ENCODE measurements at regions not wholly inside any gene's neighbourhood (a gene's known extent, or its start where the extent isn't known, plus 50 kb on each side); places are given as distances from the start of the nearest gene placed in this dataset.

DNA sequence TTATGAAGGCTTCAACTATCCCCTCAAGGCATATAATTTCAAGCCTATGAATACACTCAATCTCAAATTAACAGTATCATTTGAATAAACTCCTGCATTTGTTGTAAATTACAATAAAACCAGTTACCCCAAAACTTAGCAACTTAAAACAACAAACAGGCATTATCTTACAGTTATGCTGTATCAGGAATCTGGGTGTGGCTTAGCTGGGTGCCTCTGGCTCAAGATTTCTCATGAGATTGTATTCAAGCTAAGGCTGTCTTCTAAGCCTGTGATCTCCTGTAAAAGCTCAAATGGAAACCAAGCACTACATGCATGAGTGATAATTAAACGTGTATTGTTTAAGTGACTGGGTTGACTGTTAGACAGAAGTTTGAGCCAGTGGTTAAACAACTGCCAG, 341.0 kb upstream of the PHF14 start:
- Histone ChIP-seq H3K27me3 (no peaks in the 10 kb centered on the region), H3K27ac (no peak overlapping the region), H3K36me3 (no peaks in the 10 kb centered on the region), H3K9me3 (peaks cover 0 to 6% (median 0%) of the 10 kb centered on the region in 4 donors), H3K4me1 (no peaks in the 10 kb centered on the region), H3K4me3 (no peak overlapping the region)
- DNase-seq: no peak
- WGBS, 2 donors: 33 to 39% methylated on average over 1 of the region's 1 CpG
- no peak for TF ChIP-seq EP300 (IDR thresholded peaks at IDR 0.05)
- no peak for TF ChIP-seq POLR2AphosphoS5 (IDR thresholded peaks at IDR 0.05)
- TF ChIP-seq POLR2A (IDR thresholded peaks at IDR 0.05): no peak
- intact Hi-C loops (cut with DNase I): no loop called here

DNA sequence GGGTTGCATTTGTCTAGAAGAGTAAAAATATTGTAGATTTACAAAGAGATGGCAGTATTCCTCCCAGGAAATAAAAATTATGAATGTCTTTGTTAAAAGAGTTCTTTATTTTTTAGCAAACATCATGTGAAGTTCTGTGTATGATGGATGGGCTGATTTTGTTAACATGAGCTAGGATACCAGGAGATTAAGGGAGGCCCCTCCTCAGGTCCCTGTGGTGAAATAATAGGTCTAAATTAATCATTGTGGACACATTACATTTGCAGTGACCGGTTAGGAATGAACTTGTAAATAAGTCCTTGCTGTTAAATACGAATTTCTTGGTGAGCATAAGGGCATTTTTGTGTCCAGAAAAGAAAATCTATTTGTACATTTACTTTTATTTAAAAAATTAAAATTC, 339.4 kb upstream of the PHF14 start:
- TF ChIP-seq POLR2AphosphoS5 (IDR thresholded peaks at IDR 0.05): no peak
- TF ChIP-seq POLR2A (IDR thresholded peaks at IDR 0.05): no peak
- TF ChIP-seq, protein P1, sequence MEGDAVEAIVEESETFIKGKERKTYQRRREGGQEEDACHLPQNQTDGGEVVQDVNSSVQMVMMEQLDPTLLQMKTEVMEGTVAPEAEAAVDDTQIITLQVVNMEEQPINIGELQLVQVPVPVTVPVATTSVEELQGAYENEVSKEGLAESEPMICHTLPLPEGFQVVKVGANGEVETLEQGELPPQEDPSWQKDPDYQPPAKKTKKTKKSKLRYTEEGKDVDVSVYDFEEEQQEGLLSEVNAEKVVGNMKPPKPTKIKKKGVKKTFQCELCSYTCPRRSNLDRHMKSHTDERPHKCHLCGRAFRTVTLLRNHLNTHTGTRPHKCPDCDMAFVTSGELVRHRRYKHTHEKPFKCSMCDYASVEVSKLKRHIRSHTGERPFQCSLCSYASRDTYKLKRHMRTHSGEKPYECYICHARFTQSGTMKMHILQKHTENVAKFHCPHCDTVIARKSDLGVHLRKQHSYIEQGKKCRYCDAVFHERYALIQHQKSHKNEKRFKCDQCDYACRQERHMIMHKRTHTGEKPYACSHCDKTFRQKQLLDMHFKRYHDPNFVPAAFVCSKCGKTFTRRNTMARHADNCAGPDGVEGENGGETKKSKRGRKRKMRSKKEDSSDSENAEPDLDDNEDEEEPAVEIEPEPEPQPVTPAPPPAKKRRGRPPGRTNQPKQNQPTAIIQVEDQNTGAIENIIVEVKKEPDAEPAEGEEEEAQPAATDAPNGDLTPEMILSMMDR (IDR thresholded peaks at IDR 0.05): no peak
- no peak for TF ChIP-seq EP300 (IDR thresholded peaks at IDR 0.05)
- Histone ChIP-seq H3K4me1 (no peaks in the 10 kb centered on the region), H3K9me3 (peaks cover 0 to 6% (median 0%) of the 10 kb centered on the region in 4 donors), H3K36me3 (no peaks in the 10 kb centered on the region), H3K4me3 (no peak overlapping the region), H3K27me3 (no peaks in the 10 kb centered on the region), H3K27ac (no peak overlapping the region)
- DNase-seq: no peak
- intact Hi-C loops (cut with DNase I): no loop called here
- WGBS, 2 donors: 62 to 68% methylated on average over 2 of the region's 2 CpGs

DNA sequence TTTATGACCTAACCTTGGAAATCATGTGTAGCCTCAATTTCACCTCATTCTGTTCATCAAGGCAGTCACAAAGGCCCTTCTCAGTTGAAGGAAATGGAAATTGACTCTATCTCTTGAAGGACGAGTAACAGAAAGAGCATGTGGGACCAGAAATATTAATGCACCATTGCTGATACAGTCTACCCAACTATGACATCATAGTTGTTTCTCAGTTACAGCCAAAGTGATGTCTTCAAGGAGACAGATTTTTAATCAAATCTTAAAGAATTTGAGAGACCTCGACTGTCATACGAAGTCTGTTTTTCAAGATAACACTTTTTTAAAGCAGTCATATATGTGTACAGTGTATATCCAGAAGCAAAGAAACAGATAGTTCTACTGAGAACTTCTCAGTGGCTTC, 335.7 kb upstream of the PHF14 start:
- TF ChIP-seq POLR2AphosphoS5 (IDR thresholded peaks at IDR 0.05) (no peak), EP300 (IDR thresholded peaks at IDR 0.05) (no peak), POLR2A (IDR thresholded peaks at IDR 0.05) (no peak)
- TF ChIP-seq, protein P1 (IDR thresholded peaks at IDR 0.05): no peak
- intact Hi-C loops (cut with DNase I): no loop called here
- H3K27me3 ChIP-seq: no peaks in the 10 kb centered on the region
- no peaks in the 10 kb centered on the region for H3K9me3 ChIP-seq
- 77 to 88% methylated on average over 3 of the region's 3 CpGs for WGBS, 2 donors
- no peaks in the 10 kb centered on the region for H3K4me1 ChIP-seq
- H3K4me3 ChIP-seq: no peak overlapping the region
- no peak for DNase-seq
- no peak overlapping the region for H3K27ac ChIP-seq
- no peaks in the 10 kb centered on the region for H3K36me3 ChIP-seq

DNA sequence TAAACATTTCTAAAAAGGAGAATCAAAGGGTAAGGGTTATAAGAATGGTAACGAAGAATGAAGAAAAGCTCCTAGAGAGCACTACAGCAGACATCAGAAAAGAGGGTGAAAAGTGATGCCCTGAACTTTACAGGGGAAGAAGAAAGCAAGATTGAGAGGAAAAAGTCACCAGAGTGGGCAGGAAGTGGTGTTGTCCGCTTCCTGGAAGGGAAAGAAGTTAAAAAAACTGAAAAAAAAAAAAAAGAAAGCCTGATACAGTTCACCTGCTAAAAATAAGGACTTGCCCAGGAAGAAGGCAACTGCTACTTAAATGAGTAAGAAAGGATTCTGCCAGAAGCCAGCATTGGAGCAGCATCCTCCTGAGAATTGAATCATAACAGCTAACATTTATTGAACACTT, 330.1 kb upstream of the PHF14 start:
- H3K27ac ChIP-seq: no peak overlapping the region
- 44 to 68% methylated on average over 2 of the region's 2 CpGs for WGBS, 2 donors

DNA sequence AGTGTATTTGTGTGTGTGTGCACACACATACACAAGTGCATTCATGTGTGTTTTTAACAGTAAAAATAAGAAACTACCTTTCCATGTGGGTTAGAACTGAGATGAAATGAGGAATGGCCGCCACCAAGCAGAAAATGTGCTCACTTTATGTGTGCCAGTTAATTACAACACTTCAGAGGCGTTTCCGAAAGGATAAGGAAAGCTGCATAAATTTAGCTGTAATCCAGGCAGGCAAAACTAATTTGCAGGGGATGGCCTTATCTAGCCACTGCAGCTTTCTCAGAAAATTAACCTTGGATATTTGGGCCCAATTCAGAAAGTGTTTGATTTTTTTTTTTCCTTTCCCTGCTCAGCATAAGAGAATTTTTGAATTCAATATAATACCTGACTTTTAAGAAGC, 328.8 kb upstream of the PHF14 start:
- WGBS, 2 donors: 60 to 75% methylated on average over 3 of the region's 3 CpGs

More for the DNA sequence above, 330.1 kb upstream of the PHF14 start:
- intact Hi-C loops (cut with DNase I): no loop called here
- no peaks in the 10 kb centered on the region for H3K27me3 ChIP-seq
- no peaks in the 10 kb centered on the region for H3K4me1 ChIP-seq
- H3K4me3 ChIP-seq: no peak overlapping the region
- no peak for DNase-seq
- H3K9me3 ChIP-seq: no peaks in the 10 kb centered on the region
- no peaks in the 10 kb centered on the region for H3K36me3 ChIP-seq
- TF ChIP-seq POLR2AphosphoS5 (IDR thresholded peaks at IDR 0.05) (no peak), EP300 (IDR thresholded peaks at IDR 0.05) (no peak), POLR2A (IDR thresholded peaks at IDR 0.05) (no peak)
- TF ChIP-seq, protein P1 (IDR thresholded peaks at IDR 0.05): no peak

More for the DNA sequence above, 328.8 kb upstream of the PHF14 start:
- H3K27me3 ChIP-seq: no peaks in the 10 kb centered on the region
- no peaks in the 10 kb centered on the region for H3K4me1 ChIP-seq
- TF ChIP-seq, protein P1 (IDR thresholded peaks at IDR 0.05): no peak
- no peak for TF ChIP-seq POLR2A (IDR thresholded peaks at IDR 0.05)
- TF ChIP-seq EP300 (IDR thresholded peaks at IDR 0.05): no peak
- TF ChIP-seq POLR2AphosphoS5 (IDR thresholded peaks at IDR 0.05): no peak
- no peaks in the 10 kb centered on the region for H3K9me3 ChIP-seq
- no peak overlapping the region for H3K27ac ChIP-seq
- no peak for DNase-seq
- intact Hi-C loops (cut with DNase I): no loop called here
- no peak overlapping the region for H3K4me3 ChIP-seq
- no peaks in the 10 kb centered on the region for H3K36me3 ChIP-seq

Measured in sigmoid colon (tissue), 6 donors.